ENCODE measurements at regions not wholly inside any gene's neighbourhood (a gene's known extent, or its start where the extent isn't known, plus 50 kb on each side); places are given as distances from the start of the nearest gene placed in this dataset.

DNA sequence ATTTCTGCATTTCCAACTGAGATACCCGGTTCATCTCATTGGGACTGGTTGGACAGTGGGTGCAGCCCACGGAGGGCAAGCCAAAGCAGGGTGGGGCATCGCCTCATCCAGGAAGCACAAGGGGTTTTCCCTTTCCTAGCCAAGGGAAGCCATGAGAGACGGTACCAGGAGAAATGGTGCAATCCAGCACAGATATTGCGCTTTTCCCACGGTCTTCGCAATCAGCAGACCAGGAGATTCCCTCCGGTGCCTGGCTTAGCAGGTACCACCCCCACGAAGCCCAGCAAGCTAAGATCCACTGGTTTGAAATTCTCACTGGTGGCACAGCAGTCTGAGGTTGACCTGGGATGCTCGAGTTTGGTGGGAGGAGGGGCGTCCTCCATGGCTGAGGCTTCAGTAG, 527.0 kb downstream of the TLE1 start:
- no peak for DNase-seq

DNA sequence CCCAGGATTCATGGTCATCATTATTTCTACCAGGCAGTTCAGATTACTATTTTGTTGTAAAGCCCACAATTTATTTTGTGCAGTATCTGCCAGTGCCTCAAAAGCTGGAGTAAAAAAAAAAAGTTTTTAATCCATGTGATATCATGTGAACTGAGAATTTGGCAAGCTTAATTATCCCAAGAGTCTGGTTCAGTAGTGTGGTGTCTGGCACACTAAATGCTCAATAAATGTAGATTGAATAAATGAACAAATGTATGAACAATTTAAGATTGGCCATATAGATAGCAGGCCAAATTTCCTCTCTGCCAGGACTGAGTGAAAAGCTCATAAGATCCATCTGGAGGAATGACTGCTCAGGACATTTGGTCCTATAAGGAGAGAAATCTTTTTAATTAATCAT, 533.0 kb downstream of the TLE1 start:
- DNase-seq: no peak

DNA sequence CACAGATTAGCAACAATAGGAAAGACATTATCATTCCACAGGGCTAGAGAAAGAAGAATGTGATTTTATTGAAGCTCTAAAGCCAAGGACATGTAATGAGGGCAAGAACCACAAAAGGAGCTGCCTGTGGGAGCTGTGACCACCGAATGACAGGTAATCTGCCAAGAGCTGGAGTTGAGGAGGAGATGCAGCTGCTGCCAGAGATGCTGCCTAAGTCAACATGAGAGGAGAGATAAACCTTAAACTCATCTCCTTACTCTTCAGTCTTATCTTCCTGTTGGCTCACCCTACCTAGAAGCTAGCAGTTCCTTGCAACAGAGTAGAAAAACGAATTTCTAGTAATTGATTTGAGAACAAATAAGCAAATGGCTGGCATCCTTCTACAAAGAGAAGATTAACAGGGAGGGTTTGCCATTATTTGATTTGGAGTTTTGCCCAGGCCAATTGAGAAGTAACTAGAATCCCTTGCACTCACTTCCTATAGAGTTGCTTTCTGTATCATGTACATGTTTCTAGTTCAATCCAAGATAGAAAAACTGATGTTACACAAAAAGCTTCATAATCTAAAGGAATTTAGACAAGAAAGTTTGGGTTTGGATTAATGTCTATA, 539.2 kb downstream of the TLE1 start:
- peak in 1 of 3 experiments; percentile 25 for DNase-seq

DNA sequence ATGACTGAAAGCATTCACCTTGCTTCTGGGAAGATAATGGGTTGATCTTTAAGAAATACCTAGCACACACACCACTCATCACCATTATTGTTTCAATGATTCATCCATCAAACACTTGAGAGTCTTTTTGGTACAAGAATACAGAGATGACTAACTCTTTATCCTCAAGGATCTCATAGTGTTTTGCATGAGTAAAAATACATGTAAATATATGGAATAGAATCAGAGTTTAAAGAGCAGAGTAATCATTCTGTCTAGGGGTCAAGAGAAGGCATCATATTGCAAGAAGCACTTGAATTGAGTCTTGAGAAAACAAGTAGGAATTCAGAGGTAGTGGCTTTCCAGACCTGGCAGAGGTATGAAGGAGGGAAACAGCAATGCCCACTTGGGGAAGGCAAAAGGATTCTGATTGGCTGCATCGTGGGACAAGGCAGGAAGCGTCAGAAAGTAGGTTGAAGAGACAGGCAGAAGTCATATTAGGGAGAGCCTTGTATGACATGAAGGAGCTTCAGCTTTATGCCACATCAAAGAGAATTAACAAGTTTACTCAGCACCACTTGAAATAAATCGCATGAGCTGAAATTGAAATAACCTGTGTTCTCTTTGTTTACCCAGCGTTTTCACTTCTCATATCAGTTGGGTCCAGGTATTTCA, 542.5 kb downstream of the TLE1 start:
- peak in 1 of 3 experiments; percentile 63 for DNase-seq

DNA sequence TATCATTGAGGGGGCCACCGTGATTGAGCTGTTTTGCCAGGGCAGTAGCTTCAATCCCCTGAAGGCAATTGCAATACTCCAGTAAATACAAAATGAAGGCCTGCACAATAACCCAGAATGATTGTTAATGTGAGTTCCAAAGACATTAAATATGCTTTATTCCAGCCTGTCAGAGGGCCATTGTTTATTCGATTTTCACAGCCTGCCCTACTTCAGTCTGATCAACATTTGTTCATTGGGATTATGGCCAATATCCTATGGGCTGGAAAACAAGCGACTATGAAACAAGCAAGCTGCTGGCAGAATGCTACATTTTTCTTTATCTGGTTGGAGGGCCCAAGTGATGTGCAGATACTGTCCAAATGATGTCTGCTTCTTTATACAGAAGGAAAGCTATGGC, 543.1 kb downstream of the TLE1 start:
- no peak for DNase-seq

DNA sequence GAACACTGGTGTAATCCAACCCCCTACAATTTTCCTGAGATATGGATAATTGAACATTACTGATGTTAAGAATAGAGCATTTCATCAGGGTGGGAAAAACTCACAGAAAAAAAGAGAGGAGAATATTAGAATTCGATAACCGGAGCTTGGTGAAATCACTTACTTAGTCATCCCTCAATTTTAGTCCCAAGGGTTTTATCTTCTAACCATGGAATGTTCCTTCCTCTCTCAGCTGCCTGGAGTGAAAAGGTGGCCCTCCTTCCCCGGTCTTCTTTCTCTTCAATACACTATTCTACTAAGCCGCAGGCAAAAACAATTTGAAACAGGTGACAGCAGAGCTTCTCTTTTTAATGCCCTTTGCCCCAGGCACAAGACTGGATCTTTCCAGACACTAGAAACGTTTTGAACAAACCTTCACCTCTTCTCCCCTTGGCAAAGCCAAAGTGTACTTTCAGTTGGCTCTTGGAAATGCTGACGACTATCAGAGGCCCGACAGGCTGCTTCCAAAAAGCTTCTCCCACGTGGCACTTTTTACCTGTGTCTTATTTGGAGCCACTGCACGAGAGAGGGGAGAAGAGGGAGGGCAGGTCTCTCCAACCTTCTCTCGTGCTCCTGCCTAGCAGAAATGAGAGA, 543.9 kb downstream of the TLE1 start:
- no peak for DNase-seq

DNA sequence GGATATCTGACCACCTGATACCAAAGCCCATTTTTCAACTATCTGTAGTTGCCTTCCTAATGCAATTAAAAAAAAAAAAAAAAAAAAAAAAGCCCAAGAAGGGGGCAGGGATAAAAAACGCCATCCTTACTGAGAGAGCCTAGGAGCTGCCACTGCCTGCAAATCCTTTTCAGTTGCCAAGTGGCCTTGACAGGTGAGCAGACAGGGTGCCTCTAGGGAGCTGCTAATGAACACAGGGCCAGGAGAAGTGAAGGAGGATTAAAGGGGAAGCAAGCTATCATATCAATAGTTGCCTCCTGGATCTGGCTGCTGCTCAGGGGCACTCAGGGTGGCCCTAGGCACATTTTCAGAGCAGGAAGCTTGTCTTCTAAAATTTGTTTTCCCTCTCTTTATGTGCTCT, 547.4 kb downstream of the TLE1 start:
- peak in 1 of 3 experiments; percentile 56 for DNase-seq

DNA sequence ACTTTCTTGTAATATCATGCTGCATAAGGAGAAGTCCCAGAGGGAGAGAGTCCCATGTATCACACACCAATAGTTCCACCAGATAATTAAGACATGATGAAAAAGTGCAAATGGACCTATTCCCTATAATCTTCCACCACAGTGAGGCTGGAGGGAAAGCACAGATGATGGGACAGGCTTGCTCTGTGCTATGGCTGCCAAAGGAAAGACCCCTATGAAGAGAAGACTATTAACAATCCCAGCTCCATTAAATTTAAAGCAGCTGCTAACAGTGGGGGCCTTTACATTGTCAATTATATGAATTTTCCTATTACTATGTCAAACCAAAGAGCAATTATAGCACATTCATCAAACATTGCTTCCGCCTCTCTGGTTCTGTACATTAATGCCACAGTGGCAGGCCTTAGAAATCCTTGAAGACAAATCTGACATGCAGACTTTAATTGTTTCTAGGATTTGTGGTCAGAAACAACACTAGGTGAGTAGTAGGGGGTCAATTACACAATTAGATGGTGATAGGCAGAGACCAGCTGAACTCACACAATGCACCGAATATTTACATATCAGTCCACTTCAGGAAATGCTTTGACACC, 551.3 kb downstream of the TLE1 start:
- DNase-seq: peak in 2 of 3 experiments; percentile 17 to 79

DNA sequence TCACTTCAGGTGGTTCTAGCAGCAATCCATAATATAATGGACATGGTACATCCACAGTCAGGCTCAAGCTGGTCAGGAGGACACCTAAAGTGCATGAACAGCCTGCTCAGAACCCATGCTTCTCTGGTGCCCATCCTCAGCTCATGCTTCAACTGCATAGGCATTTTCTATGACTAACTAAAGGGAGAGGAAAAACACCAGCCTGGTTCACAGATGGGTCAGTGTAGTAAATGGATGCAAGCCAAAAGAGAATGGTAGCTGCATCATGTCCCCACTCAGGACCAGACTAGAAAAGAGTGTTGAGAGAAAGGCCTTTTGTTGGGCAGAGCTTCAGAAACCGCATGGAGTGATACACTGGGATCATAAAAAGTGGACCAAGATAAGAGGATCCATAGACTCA, 556.6 kb downstream of the TLE1 start:
- no peak for DNase-seq

DNA sequence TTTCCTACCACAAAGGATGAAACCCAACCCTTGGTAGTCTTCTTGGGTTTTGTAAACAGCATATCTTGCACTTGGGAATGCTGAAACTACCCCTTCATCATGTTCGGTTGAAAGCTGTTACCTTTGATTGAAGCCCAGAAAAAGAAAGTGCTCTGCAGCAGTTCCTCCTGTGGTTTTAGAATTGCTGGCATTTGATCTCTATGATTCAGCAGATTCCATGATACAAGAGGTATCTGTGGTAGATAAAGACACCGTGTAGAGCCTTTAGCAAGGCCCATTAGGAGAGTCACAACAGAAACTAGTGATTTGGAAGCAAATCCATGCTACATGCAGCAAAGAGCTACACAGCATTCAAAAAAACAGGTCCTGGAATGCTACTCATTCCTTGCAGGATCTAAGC, 557.0 kb downstream of the TLE1 start:
- no peak for DNase-seq

DNA sequence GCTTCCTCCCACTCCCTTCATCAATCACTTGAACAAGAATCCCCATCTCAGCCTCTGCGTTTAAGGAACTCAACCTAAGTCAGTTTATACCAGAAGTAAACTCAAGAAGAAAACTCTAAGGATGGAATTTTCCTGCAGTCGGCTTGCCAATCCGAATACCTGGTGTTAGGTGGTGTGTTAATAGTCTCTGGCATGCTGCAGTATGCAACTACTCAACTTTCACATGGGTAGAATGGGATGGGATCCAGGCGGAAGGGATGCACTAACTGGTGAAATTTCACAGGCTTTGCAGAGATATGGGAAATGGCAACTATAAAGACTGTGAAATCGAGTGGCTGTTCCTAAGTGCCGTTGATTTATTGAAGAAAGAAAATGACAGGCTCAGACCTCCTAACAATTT, 560.6 kb downstream of the TLE1 start:
- DNase-seq: no peak

DNA sequence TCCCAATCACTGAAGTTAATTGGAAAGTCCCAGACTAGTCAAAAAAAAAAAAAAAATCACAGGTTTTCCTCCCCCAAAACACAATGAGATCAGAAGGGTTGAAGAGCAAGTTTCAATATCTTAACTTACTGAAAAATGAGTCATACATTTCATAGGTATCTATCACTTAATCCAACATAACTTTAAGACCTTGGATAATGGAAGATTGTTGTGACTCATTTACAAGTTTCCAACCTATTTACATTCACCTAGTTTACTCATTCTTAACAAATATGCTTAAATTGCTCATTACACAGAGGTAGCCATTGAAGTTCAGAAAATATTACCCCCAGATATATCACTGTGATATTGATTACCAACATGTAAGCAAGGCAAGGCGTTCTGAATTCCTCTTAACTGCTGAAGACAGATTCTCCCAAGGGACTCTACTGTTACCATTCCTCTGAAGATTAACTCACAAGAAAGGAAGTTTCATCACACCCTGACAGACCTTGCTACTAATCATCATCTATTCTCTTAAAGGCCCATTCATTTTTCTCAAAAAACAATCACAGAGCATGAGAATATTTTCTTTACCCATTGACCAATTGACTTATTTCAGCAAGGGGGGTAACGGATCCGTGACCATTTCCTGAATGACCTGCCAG, 563.8 kb downstream of the TLE1 start:
- no peak for DNase-seq

DNA sequence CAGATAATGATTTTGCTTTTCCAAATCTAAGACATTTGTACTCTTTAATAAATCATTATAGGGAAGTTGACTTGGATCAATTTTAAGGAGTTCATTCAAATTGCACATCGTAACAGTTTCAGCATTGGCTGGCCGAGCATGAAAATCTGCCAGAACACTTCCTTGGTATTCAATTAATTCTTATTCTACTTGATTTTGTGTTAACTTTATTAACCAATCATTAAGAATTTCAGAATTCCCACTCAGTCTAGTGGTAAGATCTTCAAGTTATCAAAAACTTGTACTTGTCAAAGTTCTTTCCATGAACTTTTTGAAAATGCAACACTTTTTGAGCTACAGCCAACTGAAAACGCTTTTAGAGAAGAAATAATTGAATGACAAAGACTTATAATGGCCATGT, 565.8 kb downstream of the TLE1 start:
- DNase-seq: no peak

DNA sequence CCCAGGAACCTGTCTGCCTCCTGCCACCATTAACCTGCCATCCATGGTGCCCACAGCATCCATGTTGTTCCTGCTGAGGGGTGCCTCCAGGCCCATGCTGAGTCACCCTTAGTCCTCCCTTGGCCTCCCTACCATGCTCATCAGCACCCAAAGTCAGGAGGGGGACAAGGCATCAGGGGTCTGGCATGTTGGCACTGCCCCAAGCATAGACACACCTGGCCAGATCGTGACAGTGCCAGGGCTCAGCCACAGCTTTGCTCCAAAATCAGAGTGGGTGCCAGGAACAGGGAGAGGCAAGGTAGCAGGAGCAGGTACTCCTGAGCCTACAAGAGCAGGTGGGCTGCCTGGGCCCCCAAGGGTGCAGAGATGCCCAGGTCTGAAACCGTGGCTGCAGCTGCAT, 566.6 kb downstream of the TLE1 start:
- no peak for DNase-seq

DNA sequence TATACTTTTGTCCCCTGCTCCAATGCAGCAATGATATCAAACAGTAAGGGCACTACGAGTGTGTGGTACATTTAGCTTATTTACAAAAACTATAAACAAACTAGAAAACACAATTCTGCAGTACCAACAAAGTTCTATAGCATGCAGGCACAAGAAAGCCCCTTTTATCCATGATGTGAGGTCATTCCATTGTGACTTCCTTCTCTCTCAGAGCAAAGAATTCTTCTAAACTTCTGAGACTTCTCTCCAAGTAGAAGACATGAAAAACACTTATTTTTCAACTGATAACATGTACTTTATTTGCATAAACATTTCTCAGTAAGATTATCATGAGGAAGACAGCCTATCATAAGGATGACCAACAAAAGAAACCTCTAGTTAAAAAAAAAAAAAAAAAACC, 569.8 kb downstream of the TLE1 start:
- DNase-seq: no peak

DNA sequence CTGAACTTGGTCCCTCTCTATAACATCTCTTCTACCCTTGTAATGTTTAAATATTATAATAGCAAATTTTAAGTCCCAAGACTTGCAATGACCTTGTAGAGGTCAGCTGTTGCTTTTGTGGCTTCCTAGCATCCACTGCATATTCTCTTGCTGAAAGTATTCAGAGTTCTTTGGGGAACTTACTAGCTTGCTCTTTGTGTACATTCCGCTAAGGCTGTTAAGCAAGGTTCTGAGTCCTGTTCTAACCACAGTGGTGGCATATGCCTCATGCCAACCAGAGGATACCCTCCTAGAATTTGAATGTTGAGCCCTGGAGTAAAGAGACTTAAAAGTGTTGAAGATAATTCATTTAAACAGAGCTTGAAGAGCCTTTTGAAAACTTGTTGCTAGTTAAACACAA, 570.9 kb downstream of the TLE1 start:
- no peak for DNase-seq

DNA sequence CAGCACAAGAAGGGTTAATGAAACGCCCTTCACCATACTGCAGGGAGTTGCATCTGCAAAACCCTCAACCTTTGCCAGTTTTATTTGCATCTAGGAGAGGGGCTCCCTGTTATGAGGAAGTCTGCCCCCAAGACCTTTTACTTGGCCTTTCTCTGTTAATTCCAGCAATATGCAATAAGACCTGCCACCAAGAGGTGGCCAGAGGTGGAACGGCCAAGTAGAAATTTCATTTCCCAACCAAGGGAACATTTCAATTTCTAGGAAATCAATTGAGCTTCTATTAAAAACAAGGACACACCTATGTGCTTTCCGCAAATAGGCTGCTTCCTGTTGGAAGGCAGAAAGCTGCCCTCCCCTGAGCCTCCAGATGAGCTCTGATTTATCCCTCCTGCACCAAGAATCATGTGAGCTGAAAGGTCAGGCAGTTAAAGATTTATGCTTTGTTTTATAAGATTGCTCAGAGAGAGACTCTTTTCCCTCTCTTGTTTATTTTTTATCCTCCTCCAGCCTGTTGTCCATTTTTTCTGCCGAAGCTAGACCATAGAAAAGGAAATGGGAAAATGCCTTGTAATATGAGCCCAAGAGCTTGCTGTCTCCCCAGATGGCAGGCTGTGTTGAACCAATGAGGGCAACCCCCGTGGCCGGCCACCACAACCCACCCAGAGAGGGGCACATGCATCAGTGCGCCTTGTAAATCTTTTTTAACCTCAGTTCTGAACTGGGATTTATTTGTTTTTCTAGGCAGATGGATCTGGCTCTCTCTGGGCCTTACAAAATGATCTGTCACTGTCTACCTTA, 572.8 kb downstream of the TLE1 start:
- DNase-seq: peak in 1 of 3 experiments; percentile 8

DNA sequence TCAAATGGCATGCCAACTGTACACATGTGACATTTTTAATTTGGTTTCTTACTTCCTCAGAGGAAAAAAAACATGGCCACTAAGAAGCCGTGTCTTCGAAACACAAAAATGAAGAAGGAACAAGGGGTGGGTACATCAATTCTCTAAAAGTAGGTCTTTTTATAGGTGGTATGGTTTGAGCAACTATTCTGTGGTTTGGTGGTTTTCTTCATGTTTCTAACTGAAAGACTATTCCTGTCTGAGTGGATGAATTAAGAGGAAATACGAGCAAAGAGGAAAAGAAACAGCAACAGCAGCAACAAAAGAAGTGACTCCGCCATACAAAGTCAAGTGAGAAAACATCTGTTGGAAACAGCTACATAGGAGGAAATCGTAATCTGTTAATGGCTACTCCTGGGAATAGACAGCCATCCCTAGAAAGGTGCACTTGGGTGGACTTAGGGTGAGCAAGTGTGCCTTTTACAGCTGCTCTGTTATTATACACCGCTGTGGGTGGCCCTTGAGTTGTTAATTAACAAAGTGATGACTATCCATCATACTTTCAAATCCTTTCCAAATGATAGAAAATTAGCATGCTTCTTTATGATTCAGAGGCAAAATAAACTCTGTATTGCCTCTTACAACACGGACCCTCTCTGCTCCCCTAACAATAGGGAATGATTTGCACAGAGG, 575.8 kb downstream of the TLE1 start:
- peak; percentile 76 to 95 (median 79) for DNase-seq

DNA sequence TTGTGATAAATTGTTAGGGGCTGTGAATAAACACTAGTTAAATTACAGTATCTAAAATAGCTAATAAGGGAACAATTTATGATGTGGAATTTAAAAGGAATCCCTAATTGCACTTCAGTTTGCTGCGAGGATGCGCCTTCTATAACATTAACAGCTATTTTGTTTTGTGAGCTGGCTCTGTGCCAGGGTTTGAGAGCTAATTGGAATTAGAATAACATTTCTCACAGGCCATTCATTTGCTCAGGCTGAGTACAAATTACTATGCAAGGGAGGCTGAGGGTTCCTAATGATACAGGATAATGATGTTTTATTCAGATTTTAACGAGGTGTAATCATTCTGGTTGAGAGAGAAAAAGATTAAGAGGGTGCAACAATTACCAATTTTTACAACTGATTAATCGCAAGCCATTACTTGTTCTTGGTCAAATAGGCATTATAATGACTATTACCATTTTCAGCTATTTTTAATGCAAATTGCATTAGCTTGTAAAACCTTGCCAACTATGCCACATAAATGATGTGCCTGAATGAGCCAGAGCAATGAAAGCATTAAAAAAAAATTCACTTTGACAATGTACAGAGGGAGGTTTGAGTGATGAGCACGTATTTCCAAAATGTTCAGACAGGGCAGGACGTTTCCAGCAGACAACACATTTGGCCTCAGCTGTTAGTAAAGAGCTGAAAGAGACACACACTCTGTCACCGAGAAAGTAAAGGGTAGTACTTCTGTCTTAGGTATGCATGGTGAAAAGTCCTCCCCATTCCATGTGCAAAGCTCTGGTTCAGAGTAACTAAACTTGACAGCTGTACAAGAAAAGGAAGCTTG, 576.5 kb downstream of the TLE1 start:
- DNase-seq: peak in 2 of 3 experiments; percentile 68 to 91

DNA sequence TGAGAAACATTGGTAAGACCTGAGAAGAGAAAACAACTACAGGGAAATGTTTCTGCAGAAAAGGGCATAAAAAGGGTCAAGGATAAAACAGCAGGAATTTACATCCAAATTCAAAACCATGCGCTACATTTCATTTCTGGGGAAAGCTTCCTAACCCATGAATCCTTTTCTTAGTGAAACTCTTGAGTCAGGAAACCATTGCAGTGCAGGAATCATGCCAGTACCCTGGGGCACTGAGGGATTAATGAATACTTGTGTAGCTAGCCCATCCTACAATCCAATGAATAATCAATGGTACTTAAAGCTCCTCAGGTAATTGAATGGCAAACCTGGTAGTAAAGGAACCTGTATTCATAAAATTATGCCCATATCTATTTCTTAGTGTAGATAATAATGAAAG, 580.5 kb downstream of the TLE1 start:
- DNase-seq: no peak

DNA sequence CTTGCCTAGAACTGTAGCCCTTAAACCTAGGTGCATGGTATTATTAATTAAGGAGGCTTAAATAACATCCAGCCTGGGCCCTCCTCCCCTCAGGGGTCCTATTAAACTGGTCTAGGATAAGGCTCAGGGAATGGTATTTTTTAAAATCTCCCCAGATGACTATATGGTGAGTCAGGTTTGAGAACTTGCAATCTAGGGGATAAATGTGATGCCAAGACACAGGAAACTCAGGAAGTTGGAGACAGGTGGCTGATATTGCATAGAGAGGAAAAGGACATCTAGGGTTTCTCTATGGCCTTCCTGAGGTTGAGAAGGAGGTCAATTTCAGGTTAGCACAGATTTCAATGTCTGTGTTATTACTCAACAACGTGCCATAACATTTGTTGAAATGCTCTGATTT, 581.0 kb downstream of the TLE1 start:
- DNase-seq: no peak
